GM21619 (cell line): ENCODE measurements at regions not wholly inside any gene's neighbourhood (a gene's known extent, or its start where the extent isn't known, plus 50 kb on each side); places are given as distances from the start of the nearest gene placed in this dataset.
"Not testable (repeated sequence)": the region's sequence is repeated elsewhere in the genome, so short reads cannot be mapped to it uniquely, and the experiment has no call there.

Source experiments
- ATAC-seq: cut with Tn5 transposase; IDR thresholded peaks from one replicate; pipeline ENCODE4 v1.9.1; 2021; ENCODE audit not compliant: unreplicated experiment

GRCh38 chr21:35288238-35288637 lies 239.1 kb upstream of the RUNX1 start:
- ATAC-seq = no peak

- ATAC-seq = no peak
These were observed 235.1 kb upstream of the RUNX1 start for GRCh38 chr21:35284199-35284598.

- no peak for ATAC-seq
These were observed 233.8 kb upstream of the RUNX1 start for GRCh38 chr21:35282944-35283343.

- ATAC-seq = no peak
These were observed 232.9 kb upstream of the RUNX1 start for GRCh38 chr21:35281956-35282355.

GRCh38 chr21:35280231-35280630 lies 231.1 kb upstream of the RUNX1 start:
- ATAC-seq = no peak

- ATAC-seq = no peak
These were observed 226.7 kb upstream of the RUNX1 start for GRCh38 chr21:35275776-35276175.

GRCh38 chr21:35274923-35275322 lies 225.8 kb upstream of the RUNX1 start:
- ATAC-seq = no peak

- no peak for ATAC-seq
These were observed 225.0 kb upstream of the RUNX1 start for GRCh38 chr21:35274090-35274489.

- ATAC-seq = no peak
These were observed 224.2 kb upstream of the RUNX1 start for GRCh38 chr21:35273333-35273732.

- not testable (repeated sequence) for ATAC-seq
These were observed 222.4 kb upstream of the RUNX1 start for GRCh38 chr21:35271344-35272118.

GRCh38 chr21:35268817-35269216 lies 219.7 kb upstream of the RUNX1 start:
- no peak for ATAC-seq

GRCh38 chr21:35268261-35268660 lies 219.2 kb upstream of the RUNX1 start:
- no peak for ATAC-seq

GRCh38 chr21:35266546-35266945 lies 217.4 kb upstream of the RUNX1 start:
- ATAC-seq = no peak

GRCh38 chr21:35265170-35265877 lies 216.2 kb upstream of the RUNX1 start:
- ATAC-seq = no peak

- ATAC-seq = no peak
These were observed 210.4 kb upstream of the RUNX1 start for GRCh38 chr21:35259457-35259856.

GRCh38 chr21:35258521-35258920 lies 209.4 kb upstream of the RUNX1 start:
- ATAC-seq = no peak

GRCh38 chr21:35257413-35257812 lies 208.3 kb upstream of the RUNX1 start:
- ATAC-seq = no peak

- ATAC-seq = no peak
These were observed 207.4 kb upstream of the RUNX1 start for GRCh38 chr21:35256468-35256988.

- ATAC-seq = no peak
These were observed 205.7 kb upstream of the RUNX1 start for GRCh38 chr21:35254765-35255138.

- ATAC-seq = no peak
These were observed 205.1 kb upstream of the RUNX1 start for GRCh38 chr21:35254006-35254764.

GRCh38 chr21:35252831-35253230 lies 203.7 kb upstream of the RUNX1 start:
- no peak for ATAC-seq

GRCh38 chr21:35249636-35250035 lies 200.5 kb upstream of the RUNX1 start:
- no peak for ATAC-seq
